Fibroblast of lung (primary cell): ENCODE measurements at regions not wholly inside any gene's neighbourhood (a gene's known extent, or its start where the extent isn't known, plus 50 kb on each side); places are given as distances from the start of the nearest gene placed in this dataset.

Experiments used
- DNase-seq, 2 donors: peaks; one replicate each; pipeline versions ENCODE4 v3.0.0 to v3.0.0-alpha.2; 2010; ENCODE audit warnings: low read depth in 2 of 2
- H2AFZ ChIP-seq: 2 replicates; pipeline ENCODE4 v1.5.1; 2012; ENCODE audit warnings: low read length, control low read depth, inconsistent platforms
- H3K27ac ChIP-seq: 2 replicates; pipeline ENCODE4 v1.5.1; 2011; ENCODE audit warnings: low read length, control low read depth; ENCODE audit not compliant: insufficient read depth
- H3K27me3 ChIP-seq: 2 replicates; pipeline ENCODE4 v1.5.1; 2011; ENCODE audit warnings: mild to moderate bottlenecking, low read length; ENCODE audit not compliant: control insufficient read depth, insufficient read depth
- H3K36me3 ChIP-seq: 2 replicates; pipeline ENCODE4 v1.5.1; 2011; ENCODE audit warnings: low read length; ENCODE audit not compliant: control insufficient read depth, insufficient read depth
- H3K4me1 ChIP-seq: 2 replicates; pipeline ENCODE4 v1.5.1; 2011; ENCODE audit warnings: low read length; ENCODE audit not compliant: control insufficient read depth, insufficient read depth; ENCODE audit errors: extremely low read depth
- H3K4me2 ChIP-seq: 2 replicates; pipeline ENCODE4 v1.5.1; 2011; ENCODE audit warnings: low read length, control low read depth; ENCODE audit not compliant: insufficient read depth; ENCODE audit errors: extremely low read depth
- H3K4me3 ChIP-seq, 4 experiments: fragments of 200-600 bp in 1 of 4; sonication (generic) in 1 of 4; replicated peaks in 1 of 4; 2 replicates each; pipeline ENCODE4 v1.5.1; 2011 to 2016; ENCODE audit warnings: low read length in 4 of 4, low read depth in 3 of 4, mild to moderate bottlenecking in 3 of 4, control low read depth in 2 of 4, inconsistent platforms in 1 of 4, mixed read lengths in 1 of 4; ENCODE audit not compliant: insufficient read depth in 1 of 4; ENCODE audit errors: control extremely low read depth in 1 of 4
- H3K79me2 ChIP-seq: 2 replicates; pipeline ENCODE4 v1.5.1; 2012; ENCODE audit warnings: mild to moderate bottlenecking, low read length, inconsistent platforms; ENCODE audit not compliant: control insufficient read depth, insufficient read depth
- H3K9ac ChIP-seq: 2 replicates; pipeline ENCODE4 v1.5.1; 2011; ENCODE audit warnings: mild to moderate bottlenecking, low read length, control low read depth; ENCODE audit not compliant: insufficient read depth
- H3K9me3 ChIP-seq: 2 replicates; pipeline ENCODE4 v1.5.1; 2012; ENCODE audit warnings: low read depth, low read length; ENCODE audit not compliant: control insufficient read depth, insufficient read depth
- H4K20me1 ChIP-seq: 2 replicates; pipeline ENCODE4 v1.5.1; 2011; ENCODE audit warnings: low read length; ENCODE audit not compliant: control insufficient read depth, insufficient read depth; ENCODE audit errors: extremely low read depth
- CTCF ChIP-seq, 2 donors: IDR thresholded peaks in 1 of 2; conservative IDR thresholded peaks in 1 of 2; 1 replicate in 1 of 2; 2 replicates in 1 of 2; pipeline ENCODE4 v1.5.1; 2011 to 2012; ENCODE audit warnings: low read length in 2 of 2, control low read depth in 1 of 2, inconsistent platforms in 1 of 2, low read depth in 1 of 2, mild to moderate bottlenecking in 1 of 2
- EZH2 ChIP-seq: IDR thresholded peaks from 2 replicates; pipeline ENCODE4 v1.5.1; 2012; ENCODE audit warnings: low read length, control low read depth, mild to moderate bottlenecking; ENCODE audit errors: missing control alignments

- H3K4me3 ChIP-seq: no peak overlapping the region
- TF ChIP-seq EZH2: no peak
- no peak for TF ChIP-seq CTCF (conservative IDR thresholded peaks at IDR 0.05 in 1 of 2, IDR thresholded peaks at IDR 0.05 in 1 of 2; ENCODE audit: low read depth in 1 of 2, low read length in 2 of 2)
- no peaks in the 10 kb centered on the region for H3K36me3 ChIP-seq
- no peaks in the 10 kb centered on the region for H4K20me1 ChIP-seq
- no peak for DNase-seq
- no peak overlapping the region for H3K27ac ChIP-seq
- no peaks in the 10 kb centered on the region for H3K79me2 ChIP-seq
- no peaks in the 10 kb centered on the region for H3K27me3 ChIP-seq
- H3K4me1 ChIP-seq: no peaks in the 10 kb centered on the region
- no peak overlapping the region for H3K9ac ChIP-seq
- H2AFZ ChIP-seq: no peak overlapping the region
- no peaks in the 10 kb centered on the region for H3K9me3 ChIP-seq
- no peak overlapping the region for H3K4me2 ChIP-seq
Observed at GRCh38 chr10:123320091-123320490, 165.9 kb downstream of the BUB3 start.

GRCh38 chr10:123323884-123324283 is 169.7 kb downstream of the BUB3 start:
- Histone ChIP-seq H3K27me3 (no peaks in the 10 kb centered on the region), H3K4me1 (no peaks in the 10 kb centered on the region), H3K4me3 (no peak overlapping the region), H3K79me2 (no peaks in the 10 kb centered on the region), H2AFZ (no peak overlapping the region), H3K9ac (no peak overlapping the region), H3K4me2 (no peak overlapping the region), H3K36me3 (no peaks in the 10 kb centered on the region), H3K9me3 (no peaks in the 10 kb centered on the region), H4K20me1 (no peaks in the 10 kb centered on the region), H3K27ac (no peak overlapping the region)
- DNase-seq: no peak
- TF ChIP-seq CTCF (conservative IDR thresholded peaks at IDR 0.05 in 1 of 2, IDR thresholded peaks at IDR 0.05 in 1 of 2; ENCODE audit: low read depth in 1 of 2, low read length in 2 of 2) (no peak), EZH2 (no peak)

- Histone ChIP-seq H3K36me3 (no peaks in the 10 kb centered on the region), H3K79me2 (no peaks in the 10 kb centered on the region), H3K4me2 (no peak overlapping the region), H3K27ac (no peak overlapping the region), H3K9me3 (no peaks in the 10 kb centered on the region), H3K9ac (no peak overlapping the region), H3K4me3 (no peak overlapping the region), H3K4me1 (no peaks in the 10 kb centered on the region), H2AFZ (no peak overlapping the region), H3K27me3 (no peaks in the 10 kb centered on the region), H4K20me1 (no peaks in the 10 kb centered on the region)
- TF ChIP-seq EZH2: no peak
- no peak for DNase-seq
Observed at GRCh38 chr10:123325663-123326190, 171.5 kb downstream of the BUB3 start.
